Left renal cortex interstitium (tissue), 4 donors: ENCODE measurements at regions not wholly inside any gene's neighbourhood (a gene's known extent, or its start where the extent isn't known, plus 50 kb on each side); places are given as distances from the start of the nearest gene placed in this dataset.
A peak's percentile ranks its signal among the peaks of the same experiment; 100 is the strongest.

ENCODE experiments used
- DNase-seq, 4 donors: peaks; one replicate each; pipeline ENCODE4 v3.0.0-alpha.2; 2013; ENCODE audit warnings: low read depth in 4 of 4, low spot score in 2 of 4, missing footprints in 1 of 4

GRCh38 chr6:98578016-98578415, 256.4 kb upstream of the POU3F2 start:
- DNase-seq, result no peak

GRCh38 chr6:98579079-98579478, 255.3 kb upstream of the POU3F2 start:
- no peak for DNase-seq

GRCh38 chr6:98579941-98580340, 254.4 kb upstream of the POU3F2 start:
- no peak for DNase-seq

- no peak for DNase-seq
Observed at GRCh38 chr6:98581705-98582104, 252.7 kb upstream of the POU3F2 start.

- no peak for DNase-seq
Observed at GRCh38 chr6:98583506-98583905, 250.9 kb upstream of the POU3F2 start.

- DNase-seq, result no peak
Observed at GRCh38 chr6:98586163-98586562, 248.2 kb upstream of the POU3F2 start.

GRCh38 chr6:98587555-98587954, 246.8 kb upstream of the POU3F2 start:
- DNase-seq, result no peak

- no peak for DNase-seq
Observed at GRCh38 chr6:98589536-98589935, 244.8 kb upstream of the POU3F2 start.

- no peak for DNase-seq
Observed at GRCh38 chr6:98590136-98590681, 244.2 kb upstream of the POU3F2 start.

GRCh38 chr6:98590997-98591396, 243.4 kb upstream of the POU3F2 start:
- peak in 1 of 4 donors; percentile 4 for DNase-seq

- DNase-seq, result no peak
Observed at GRCh38 chr6:98593676-98594075, 240.7 kb upstream of the POU3F2 start.

- no peak for DNase-seq
Observed at GRCh38 chr6:98601716-98602115, 232.7 kb upstream of the POU3F2 start.

- no peak for DNase-seq
Observed at GRCh38 chr6:98605705-98606104, 228.7 kb upstream of the POU3F2 start.

- DNase-seq, result no peak
Observed at GRCh38 chr6:98627129-98627775, 207.1 kb upstream of the POU3F2 start.

- no peak for DNase-seq
Observed at GRCh38 chr6:98633886-98634285, 200.5 kb upstream of the POU3F2 start.

- DNase-seq, result no peak
Observed at GRCh38 chr6:98634569-98634968, 199.8 kb upstream of the POU3F2 start.

- no peak for DNase-seq
Observed at GRCh38 chr6:98635191-98635590, 199.2 kb upstream of the POU3F2 start.

- no peak for DNase-seq
Observed at GRCh38 chr6:98636941-98637340, 197.4 kb upstream of the POU3F2 start.

GRCh38 chr6:98639089-98639635, 195.2 kb upstream of the POU3F2 start:
- no peak for DNase-seq

- DNase-seq, result no peak
Observed at GRCh38 chr6:98640366-98640765, 194.0 kb upstream of the POU3F2 start.

GRCh38 chr6:98641949-98642719, 192.2 kb upstream of the POU3F2 start:
- no peak for DNase-seq

- DNase-seq, result no peak
Observed at GRCh38 chr6:98644063-98644462, 190.3 kb upstream of the POU3F2 start.
